Ascending aorta (tissue), 2 donors: ENCODE measurements at regions not wholly inside any gene's neighbourhood (a gene's known extent, or its start where the extent isn't known, plus 50 kb on each side); places are given as distances from the start of the nearest gene placed in this dataset.

Experiments used
- DNase-seq, 2 donors: peaks; one replicate each; pipeline ENCODE4 v3.0.0-alpha.2; 2019; ENCODE audit warnings: low spot score in 2 of 2
- H3K27ac ChIP-seq, 2 donors: fragments of 200-600 bp; sonication (generic); one replicate each; pipeline ENCODE4 v1.5.1; 2016 to 2017; ENCODE audit warnings: mild to moderate bottlenecking in 1 of 2
- H3K27me3 ChIP-seq: fragments of 200-600 bp; sonication (generic); one replicate; pipeline ENCODE4 v1.5.1; 2017
- H3K36me3 ChIP-seq, 2 donors: fragments of 200-600 bp; sonication (generic); one replicate each; pipeline ENCODE4 v1.5.1; 2016
- H3K4me1 ChIP-seq, 2 donors: fragments of 200-600 bp; sonication (generic); one replicate each; pipeline ENCODE4 v1.5.1; 2016 to 2017; ENCODE audit warnings: mild to moderate bottlenecking in 1 of 2
- H3K4me3 ChIP-seq, 2 donors: fragments of 200-600 bp; sonication (generic); one replicate each; pipeline ENCODE4 v1.5.1; 2016 to 2017; ENCODE audit warnings: mild to moderate bottlenecking in 1 of 2
- H3K9me3 ChIP-seq, 2 donors: fragments of 200-600 bp; sonication (generic); one replicate each; pipeline ENCODE4 v1.5.1; 2016
- intact Hi-C: fragments of 100-400 bp; cut with DNase I; formaldehyde crosslinking; loops from one replicate; pipeline ENCODE4 v1.15.1; 2023
- TF ChIP-seq, protein P1 (sequence below), 3 experiments: fragments of 200-600 bp in 2 of 3; fragments of 450-650 bp in 1 of 3; sonication (generic) in 2 of 3; IDR thresholded peaks; one replicate each; pipeline ENCODE4 v1.5.1; 2016 to 2019; ENCODE audit warnings: antibody characterized with exemption in 3 of 3, mild to moderate bottlenecking in 1 of 3, moderate library complexity in 1 of 3

- intact Hi-C loops, result no loop called here
- TF ChIP-seq, protein P1, sequence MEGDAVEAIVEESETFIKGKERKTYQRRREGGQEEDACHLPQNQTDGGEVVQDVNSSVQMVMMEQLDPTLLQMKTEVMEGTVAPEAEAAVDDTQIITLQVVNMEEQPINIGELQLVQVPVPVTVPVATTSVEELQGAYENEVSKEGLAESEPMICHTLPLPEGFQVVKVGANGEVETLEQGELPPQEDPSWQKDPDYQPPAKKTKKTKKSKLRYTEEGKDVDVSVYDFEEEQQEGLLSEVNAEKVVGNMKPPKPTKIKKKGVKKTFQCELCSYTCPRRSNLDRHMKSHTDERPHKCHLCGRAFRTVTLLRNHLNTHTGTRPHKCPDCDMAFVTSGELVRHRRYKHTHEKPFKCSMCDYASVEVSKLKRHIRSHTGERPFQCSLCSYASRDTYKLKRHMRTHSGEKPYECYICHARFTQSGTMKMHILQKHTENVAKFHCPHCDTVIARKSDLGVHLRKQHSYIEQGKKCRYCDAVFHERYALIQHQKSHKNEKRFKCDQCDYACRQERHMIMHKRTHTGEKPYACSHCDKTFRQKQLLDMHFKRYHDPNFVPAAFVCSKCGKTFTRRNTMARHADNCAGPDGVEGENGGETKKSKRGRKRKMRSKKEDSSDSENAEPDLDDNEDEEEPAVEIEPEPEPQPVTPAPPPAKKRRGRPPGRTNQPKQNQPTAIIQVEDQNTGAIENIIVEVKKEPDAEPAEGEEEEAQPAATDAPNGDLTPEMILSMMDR (IDR thresholded peaks at IDR 0.05), result no peak
Observed at GRCh38 chr10:106302961-106303360, 861.5 kb downstream of the SORCS1 start.

DNA sequence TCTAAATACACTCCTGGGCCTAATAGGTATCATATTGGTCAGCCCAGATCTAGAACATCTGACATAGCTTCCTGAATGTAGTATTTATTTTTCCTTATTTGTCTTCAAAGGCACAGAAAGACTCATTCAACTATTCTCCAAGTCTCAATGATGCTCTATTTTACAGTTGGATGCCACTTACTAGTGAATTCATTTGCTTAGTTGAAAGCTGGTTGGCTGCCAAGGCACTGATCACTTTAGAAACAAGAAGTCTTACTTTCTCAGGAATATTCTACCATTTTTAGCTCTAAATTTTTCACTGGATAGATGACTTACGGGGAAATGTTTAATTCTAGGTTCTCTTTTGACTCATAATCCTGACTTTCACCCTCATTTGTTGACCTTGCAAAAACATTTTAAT, 863.4 kb downstream of the SORCS1 start:
- intact Hi-C loops, result no loop called here
- H3K9me3 ChIP-seq, result no peaks in the 10 kb centered on the region
- DNase-seq, result no peak
- TF ChIP-seq, protein P1 (IDR thresholded peaks at IDR 0.05), result no peak
- no peak overlapping the region for H3K27ac ChIP-seq
- H3K4me3 ChIP-seq, result no peak overlapping the region
- H3K27me3 ChIP-seq, result no peaks in the 10 kb centered on the region
- no peaks in the 10 kb centered on the region for H3K36me3 ChIP-seq
- no peaks in the 10 kb centered on the region for H3K4me1 ChIP-seq

More at GRCh38 chr10:106302961-106303360, 861.5 kb downstream of the SORCS1 start:
- Histone ChIP-seq H3K36me3 (no peaks in the 10 kb centered on the region), H3K9me3 (no peaks in the 10 kb centered on the region), H3K27ac (no peak overlapping the region), H3K4me1 (no peaks in the 10 kb centered on the region), H3K27me3 (no peaks in the 10 kb centered on the region), H3K4me3 (no peak overlapping the region)
- no peak for DNase-seq

- Histone ChIP-seq H3K4me3 (no peak overlapping the region), H3K27ac (no peak overlapping the region), H3K4me1 (no peaks in the 10 kb centered on the region), H3K27me3 (no peaks in the 10 kb centered on the region), H3K36me3 (no peaks in the 10 kb centered on the region), H3K9me3 (no peaks in the 10 kb centered on the region)
- TF ChIP-seq, protein P1 (IDR thresholded peaks at IDR 0.05), result no peak
- DNase-seq, result no peak
- intact Hi-C loops, result no loop called here
Observed at GRCh38 chr10:106296750-106297392, 867.6 kb downstream of the SORCS1 start.

DNA sequence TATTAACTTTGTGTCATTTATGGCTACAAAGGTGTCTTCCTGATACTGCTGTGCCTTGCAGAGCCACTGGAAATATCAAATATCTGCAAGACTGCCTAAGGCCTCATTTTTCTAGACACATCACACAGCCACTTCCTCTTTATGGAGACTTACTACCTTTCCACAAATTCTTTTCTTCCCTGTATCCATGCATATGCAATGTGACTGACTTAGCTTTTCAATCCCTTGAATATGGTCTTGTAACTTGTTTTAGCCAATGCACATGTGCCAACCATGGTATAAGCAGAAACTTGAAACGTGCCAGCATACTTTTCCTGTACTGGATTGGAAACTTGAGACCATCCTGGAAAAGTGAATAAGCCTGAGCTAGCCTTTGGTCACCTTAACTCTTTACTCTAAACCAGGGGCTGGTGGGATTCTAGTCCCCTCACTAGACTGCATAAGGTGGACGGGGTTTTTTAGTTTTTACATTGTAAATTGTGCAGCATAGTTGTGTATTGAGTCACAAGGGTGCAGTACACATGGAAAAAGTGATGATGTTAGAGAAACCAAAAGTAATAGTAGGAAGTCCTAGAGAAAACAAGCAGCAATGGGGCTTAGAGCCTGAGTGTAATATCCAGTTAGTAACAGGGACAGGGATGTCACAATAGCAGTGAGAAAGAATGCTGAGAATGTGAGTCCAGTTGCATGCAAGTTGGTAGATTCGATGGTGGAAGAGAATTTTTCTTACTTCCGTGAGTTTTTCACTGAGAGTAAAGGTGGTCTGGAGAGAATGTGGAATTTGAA, 879.5 kb downstream of the SORCS1 start:
- intact Hi-C loops, result no loop called here

GRCh38 chr10:106280896-106281460, 883.5 kb downstream of the SORCS1 start:
- no peak for DNase-seq
- TF ChIP-seq, protein P1 (IDR thresholded peaks at IDR 0.05), result no peak
- no peak overlapping the region for H3K4me3 ChIP-seq
- H3K27me3 ChIP-seq, result no peaks in the 10 kb centered on the region
- no peak overlapping the region for H3K27ac ChIP-seq
- H3K4me1 ChIP-seq, result no peaks in the 10 kb centered on the region
- H3K9me3 ChIP-seq, result no peaks in the 10 kb centered on the region
- intact Hi-C loops, result no loop called here
- H3K36me3 ChIP-seq, result no peaks in the 10 kb centered on the region

More for the DNA sequence above, 879.5 kb downstream of the SORCS1 start:
- H3K4me3 ChIP-seq, result no peak overlapping the region
- no peaks in the 10 kb centered on the region for H3K27me3 ChIP-seq
- TF ChIP-seq, protein P1 (IDR thresholded peaks at IDR 0.05), result no peak
- no peaks in the 10 kb centered on the region for H3K36me3 ChIP-seq
- no peak overlapping the region for H3K27ac ChIP-seq
- no peaks in the 10 kb centered on the region for H3K9me3 ChIP-seq
- DNase-seq, result no peak
- H3K4me1 ChIP-seq, result no peaks in the 10 kb centered on the region
